ENCODE measurements at regions not wholly inside any gene's neighbourhood (a gene's known extent, or its start where the extent isn't known, plus 50 kb on each side); places are given as distances from the start of the nearest gene placed in this dataset.

- TF ChIP-seq CTCF (IDR thresholded peaks at IDR 0.05; ENCODE audit: insufficient read depth, low read length) = no peak
- TF ChIP-seq GABPA (IDR thresholded peaks at IDR 0.05; ENCODE audit: low read depth) = no peak
- no peak for TF ChIP-seq POLR2AphosphoS5 (IDR thresholded peaks at IDR 0.05; ENCODE audit: low read depth)
- no peak for TF ChIP-seq REST (IDR thresholded peaks at IDR 0.05; ENCODE audit: insufficient replicate concordance, low read depth)
These were observed 59.7 kb upstream of the NABP1 start for GRCh38 chr2:191618046-191618780.

Measured in HL-60 (cell line).